NCI-H2196 treated with DMSO at 0.1 percent for 48 hours (cell line): ENCODE measurements at regions not wholly inside any gene's neighbourhood (a gene's known extent, or its start where the extent isn't known, plus 50 kb on each side); places are given as distances from the start of the nearest gene placed in this dataset.
"Not testable (repeated sequence)": the region's sequence is repeated elsewhere in the genome, so short reads cannot be mapped to it uniquely, and the experiment has no call there.

Experiments used
- DNase-seq: peaks from one replicate; lab custom pipeline; 2025; ENCODE audit not compliant: unreplicated experiment; lab: John Stamatoyannopoulos, UW

- no peak for DNase-seq
Measured at GRCh38 chr1:64358692-64359091, 111.2 kb upstream of the CACHD1 start.

- no peak for DNase-seq
Measured at GRCh38 chr1:64361974-64362373, 108.0 kb upstream of the CACHD1 start.

- DNase-seq, result no peak
Measured at GRCh38 chr1:64363111-64363510, 106.8 kb upstream of the CACHD1 start.

GRCh38 chr1:64363616-64364015 is 106.3 kb upstream of the CACHD1 start:
- DNase-seq, result no peak

- no peak for DNase-seq
Measured at GRCh38 chr1:64366821-64367220, 103.1 kb upstream of the CACHD1 start.

GRCh38 chr1:64368344-64368743 is 101.6 kb upstream of the CACHD1 start:
- DNase-seq, result no peak

GRCh38 chr1:64378826-64379225 is 91.1 kb upstream of the CACHD1 start:
- no peak for DNase-seq

- no peak for DNase-seq
Measured at GRCh38 chr1:64387389-64388285, 82.3 kb upstream of the CACHD1 start.

- DNase-seq, result no peak
Measured at GRCh38 chr1:64388336-64388735, 81.6 kb upstream of the CACHD1 start.

GRCh38 chr1:64392109-64392508 is 77.8 kb upstream of the CACHD1 start:
- no peak for DNase-seq

- no peak for DNase-seq
Measured at GRCh38 chr1:64393790-64394189, 76.1 kb upstream of the CACHD1 start.

- no peak for DNase-seq
Measured at GRCh38 chr1:64396817-64397216, 73.1 kb upstream of the CACHD1 start.

- no peak for DNase-seq
Measured at GRCh38 chr1:64397541-64397940, 72.4 kb upstream of the CACHD1 start.

- DNase-seq, result no peak
Measured at GRCh38 chr1:64398936-64399335, 71.0 kb upstream of the CACHD1 start.

- no peak for DNase-seq
Measured at GRCh38 chr1:64401285-64401684, 68.6 kb upstream of the CACHD1 start.

- DNase-seq, result no peak
Measured at GRCh38 chr1:64403331-64403730, 66.6 kb upstream of the CACHD1 start.

- no peak for DNase-seq
Measured at GRCh38 chr1:64404202-64404601, 65.7 kb upstream of the CACHD1 start.

- DNase-seq, result no peak
Measured at GRCh38 chr1:64405833-64406232, 64.1 kb upstream of the CACHD1 start.

GRCh38 chr1:64410217-64410616 is 59.7 kb upstream of the CACHD1 start:
- no peak for DNase-seq

- DNase-seq, result not testable (repeated sequence)
Measured at GRCh38 chr1:64414855-64415546, 54.9 kb upstream of the CACHD1 start.

- DNase-seq, result no peak
Measured at GRCh38 chr1:64417803-64418202, 52.1 kb upstream of the CACHD1 start.
